Breast epithelium (tissue), 4 donors: ENCODE measurements at regions not wholly inside any gene's neighbourhood (a gene's known extent, or its start where the extent isn't known, plus 50 kb on each side); places are given as distances from the start of the nearest gene placed in this dataset.
"Not testable (repeated sequence)": the region's sequence is repeated elsewhere in the genome, so short reads cannot be mapped to it uniquely, and the experiment has no call there.

Experiments
- DNase-seq, 2 donors: peaks; one replicate each; pipeline ENCODE4 v3.0.0-alpha.2; 2019; ENCODE audit warnings: low spot score in 2 of 2
- H3K27ac ChIP-seq, 2 donors: fragments of 200-600 bp; sonication (generic) in 1 of 2; one replicate each; pipeline ENCODE4 v1.5.1; 2016 to 2019; ENCODE audit warnings: mild to moderate bottlenecking in 1 of 2
- H3K27me3 ChIP-seq, 2 donors: fragments of 200-600 bp; sonication (generic) in 1 of 2; one replicate each; pipeline versions ENCODE4 v1.5.1 to v1.6.0; 2017 to 2019; ENCODE audit warnings: control low read depth in 1 of 2, mild to moderate bottlenecking in 1 of 2
- H3K36me3 ChIP-seq: fragments of 200-600 bp; one replicate; pipeline ENCODE4 v1.5.1; 2019
- H3K4me1 ChIP-seq, 2 donors: fragments of 200-600 bp; sonication (generic); one replicate each; pipeline ENCODE4 v1.5.1; 2016 to 2019; ENCODE audit warnings: control low read depth in 1 of 2
- H3K4me3 ChIP-seq, 3 donors: fragments of 200-600 bp; sonication (generic); 1 replicate in 2 of 3; 2 replicates in 1 of 3; pipeline ENCODE4 v1.5.1; 2016 to 2019; ENCODE audit warnings: mild to moderate bottlenecking in 3 of 3, moderate library complexity in 2 of 3
- H3K9me3 ChIP-seq, 2 donors: fragments of 200-600 bp; sonication (generic) in 1 of 2; one replicate each; pipeline ENCODE4 v1.5.1; 2016 to 2019; ENCODE audit warnings: control low read depth in 1 of 2
- CTCF ChIP-seq, 3 donors: fragments of 450-650 bp; IDR thresholded peaks; one replicate each; pipeline ENCODE4 v1.5.1; 2016 to 2017; ENCODE audit warnings: antibody characterized with exemption in 3 of 3, mild to moderate bottlenecking in 3 of 3, moderate library complexity in 3 of 3
- POLR2A ChIP-seq: fragments of 450-650 bp; IDR thresholded peaks from one replicate; pipeline ENCODE4 v1.6.1; 2016; ENCODE audit warnings: antibody characterized with exemption, mild to moderate bottlenecking, moderate library complexity
- POLR2AphosphoS5 ChIP-seq, 3 donors: sonication (generic); formaldehyde crosslinking; IDR thresholded peaks; one replicate each; pipeline ENCODE4 v1.6.1; 2017; ENCODE audit warnings: antibody characterized with exemption in 3 of 3
- intact Hi-C: fragments of 100-400 bp; cut with DNase I; formaldehyde crosslinking; loops from one replicate; pipeline ENCODE4 v1.15.1; 2023; ENCODE audit warnings: low total_unique reads

- Histone ChIP-seq H3K4me1 (no peaks in the 10 kb centered on the region), H3K9me3 (no peaks in the 10 kb centered on the region), H3K36me3 (no peaks in the 10 kb centered on the region), H3K27me3 (peaks cover 0 to 6% of the 10 kb centered on the region in 2 donors), H3K27ac (no peak overlapping the region), H3K4me3 (no peak overlapping the region)
- DNase-seq, result no peak
- intact Hi-C loops, result no loop called here
- TF ChIP-seq POLR2A (no peak), POLR2AphosphoS5 (IDR thresholded peaks at IDR 0.05) (no peak), CTCF (IDR thresholded peaks at IDR 0.05) (no peak)
Observed at GRCh38 chr14:106222731-106223130, 696.3 kb downstream of the TMEM121 start.

DNA sequence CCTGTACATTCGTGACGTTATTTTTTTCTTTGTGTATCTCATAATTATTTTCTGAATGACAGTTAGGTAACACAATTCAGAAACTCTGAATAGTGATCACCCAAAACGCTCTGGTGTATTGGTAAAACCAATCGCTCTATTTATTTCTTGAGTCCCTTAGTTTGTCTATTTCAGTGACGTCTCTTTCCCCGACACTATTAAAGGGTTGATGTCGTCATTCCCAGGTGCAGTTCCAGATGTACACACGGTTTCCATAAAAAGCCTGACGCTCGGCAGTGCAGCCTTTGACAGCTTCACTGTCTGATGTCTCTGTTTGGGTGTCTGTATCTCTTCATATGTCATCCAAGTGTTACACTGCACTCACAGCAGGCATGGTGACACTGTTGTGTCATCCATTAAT, 701.4 kb downstream of the TMEM121 start:
- intact Hi-C loops, result no loop called here
- no peak for TF ChIP-seq POLR2AphosphoS5 (IDR thresholded peaks at IDR 0.05)
- no peak for TF ChIP-seq POLR2A
- TF ChIP-seq CTCF (IDR thresholded peaks at IDR 0.05), result no peak
- H3K27ac ChIP-seq, result no peak overlapping the region
- DNase-seq, result no peak
- H3K4me3 ChIP-seq, result no peak overlapping the region
- no peaks in the 10 kb centered on the region for H3K9me3 ChIP-seq
- H3K36me3 ChIP-seq, result no peaks in the 10 kb centered on the region
- no peaks in the 10 kb centered on the region for H3K4me1 ChIP-seq
- H3K27me3 ChIP-seq, result peaks cover 0 to 6% of the 10 kb centered on the region in 2 donors

DNA sequence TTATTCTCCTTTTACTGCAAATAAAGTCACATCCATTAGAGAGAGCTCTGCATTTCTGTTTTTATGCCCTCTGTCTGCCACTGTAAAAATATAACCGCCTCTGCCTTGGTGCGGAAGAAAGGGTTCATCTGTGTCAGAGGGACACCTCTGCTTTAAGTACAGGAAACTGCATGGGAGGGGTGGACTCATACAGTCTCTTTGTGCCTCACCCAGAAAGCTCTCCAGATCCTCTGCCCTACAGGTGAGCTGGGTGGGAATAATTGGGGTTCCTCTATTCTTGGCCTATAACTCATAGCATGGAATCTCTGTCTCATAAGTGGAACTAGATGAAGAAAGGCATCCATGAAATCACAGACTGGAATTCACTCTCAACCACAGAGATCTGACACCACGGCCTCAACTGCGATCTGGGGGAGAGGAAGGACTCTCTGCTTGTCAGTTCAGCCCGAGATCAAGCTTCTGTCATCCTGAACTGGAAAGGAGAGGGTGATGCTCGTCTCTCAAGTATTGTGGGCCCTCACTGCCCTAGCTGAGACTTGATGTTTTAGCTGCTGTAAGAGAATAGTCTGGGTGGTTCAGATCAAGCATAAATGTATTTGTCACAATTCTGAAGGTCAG, 702.3 kb downstream of the TMEM121 start:
- no peaks in the 10 kb centered on the region for H3K36me3 ChIP-seq
- intact Hi-C loops, result no loop called here

DNA sequence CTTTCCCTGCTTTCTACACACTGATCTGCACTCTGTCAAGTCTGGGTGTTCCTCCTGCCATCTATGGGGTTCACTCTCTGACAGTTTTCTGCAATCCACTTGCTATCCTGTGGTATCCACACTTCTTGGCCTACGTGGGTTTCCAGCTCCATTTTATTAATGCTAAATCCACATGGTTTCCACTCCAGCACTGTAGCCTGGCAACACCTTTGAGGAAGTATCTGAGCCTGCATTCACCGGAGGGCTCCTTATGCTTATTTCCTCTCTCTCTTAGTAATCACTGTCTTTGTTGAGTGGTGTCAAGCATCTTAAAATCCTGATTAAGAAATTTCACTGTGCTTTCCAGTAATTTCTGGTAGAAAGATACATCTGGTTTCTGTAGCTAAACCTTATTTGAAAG, 703.7 kb downstream of the TMEM121 start:
- DNase-seq, result no peak
- H3K27ac ChIP-seq, result no peak overlapping the region
- intact Hi-C loops, result no loop called here
- no peaks in the 10 kb centered on the region for H3K36me3 ChIP-seq
- H3K27me3 ChIP-seq, result peaks cover 0 to 12% of the 10 kb centered on the region in 2 donors
- TF ChIP-seq CTCF (IDR thresholded peaks at IDR 0.05) (no peak), POLR2A (no peak), POLR2AphosphoS5 (IDR thresholded peaks at IDR 0.05) (no peak)
- H3K4me3 ChIP-seq, result no peak overlapping the region
- H3K4me1 ChIP-seq, result no peaks in the 10 kb centered on the region
- no peaks in the 10 kb centered on the region for H3K9me3 ChIP-seq

More for the DNA sequence above, 702.3 kb downstream of the TMEM121 start:
- Histone ChIP-seq H3K4me1 (no peaks in the 10 kb centered on the region), H3K27ac (no peak overlapping the region), H3K4me3 (no peak overlapping the region), H3K27me3 (peaks cover 0 to 11% of the 10 kb centered on the region in 2 donors), H3K9me3 (no peaks in the 10 kb centered on the region)
- TF ChIP-seq POLR2AphosphoS5 (IDR thresholded peaks at IDR 0.05), result no peak
- TF ChIP-seq POLR2A, result no peak
- TF ChIP-seq CTCF (IDR thresholded peaks at IDR 0.05), result no peak
- DNase-seq, result no peak

DNA sequence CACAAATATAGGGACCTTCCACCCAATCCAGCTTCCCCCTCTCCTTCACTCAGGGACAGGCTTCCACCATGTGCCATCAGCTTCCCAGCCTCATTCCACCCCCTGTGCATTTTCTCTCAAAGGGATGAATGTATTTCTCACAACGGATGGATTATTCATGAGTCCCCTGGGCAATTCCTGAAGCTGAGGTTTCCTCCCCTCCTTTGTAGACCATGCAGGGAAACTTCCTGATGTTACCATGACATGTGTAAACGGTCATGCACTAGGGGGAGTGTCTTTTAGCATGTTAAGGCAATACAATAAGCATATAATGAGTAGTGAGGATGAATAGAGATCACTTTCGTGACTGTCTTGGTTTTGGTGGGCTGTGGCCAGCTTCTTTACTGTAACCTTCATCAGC, 706.8 kb downstream of the TMEM121 start:
- H3K9me3 ChIP-seq, H3K36me3 ChIP-seq, DNase-seq, H3K4me3 ChIP-seq, intact Hi-C loops, H3K27me3 ChIP-seq, H3K4me1 ChIP-seq, H3K27ac ChIP-seq: not testable (repeated sequence)

DNA sequence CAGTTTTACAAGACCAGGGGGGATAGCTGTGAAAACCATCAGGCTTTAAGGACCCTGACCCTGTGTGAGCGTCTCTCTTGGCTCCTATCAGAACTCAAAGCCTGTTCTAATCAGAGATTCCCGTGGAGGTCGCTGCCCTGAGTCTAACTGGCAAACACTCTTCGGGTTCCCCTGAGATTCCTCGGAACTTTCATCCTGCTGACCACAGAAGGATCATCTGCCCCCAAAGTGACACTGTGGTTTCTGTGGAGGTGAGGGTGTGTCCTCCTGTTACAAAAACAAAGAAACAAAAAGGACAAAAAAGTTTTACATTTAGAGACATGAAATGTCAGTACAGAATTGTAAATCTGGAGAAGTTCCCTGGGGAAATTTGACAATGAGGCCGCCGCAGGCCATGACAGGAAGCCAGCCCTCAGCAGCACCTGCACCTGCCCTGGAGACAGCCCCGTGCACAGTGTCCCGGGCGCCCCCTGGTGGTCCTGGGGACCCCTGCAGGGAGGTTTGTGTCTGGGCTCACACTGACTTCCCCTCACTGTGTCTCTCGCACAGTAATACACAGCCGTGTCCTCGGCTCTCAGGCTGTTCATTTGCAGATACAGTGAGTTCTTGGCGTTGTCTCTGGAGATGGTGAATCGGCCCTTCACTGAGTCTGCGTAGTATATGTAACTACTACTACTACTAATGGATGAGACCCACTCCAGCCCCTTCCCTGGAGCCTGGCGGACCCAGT, 708.3 kb downstream of the TMEM121 start:
- H3K27me3 ChIP-seq, H3K4me1 ChIP-seq, DNase-seq, H3K4me3 ChIP-seq, H3K9me3 ChIP-seq, intact Hi-C loops, H3K27ac ChIP-seq, H3K36me3 ChIP-seq: not testable (repeated sequence)
